ENCODE measurements at regions not wholly inside any gene's neighbourhood (a gene's known extent, or its start where the extent isn't known, plus 50 kb on each side); places are given as distances from the start of the nearest gene placed in this dataset.

- TF ChIP-seq CTCF (conservative IDR thresholded peaks at IDR 0.05; ENCODE audit: low read depth, low read length), result no peak
- Histone ChIP-seq H3K79me2 (ENCODE audit: insufficient read depth, low read depth) (no peaks in the 10 kb centered on the region), H3K36me3 (ENCODE audit: insufficient read depth) (no peaks in the 10 kb centered on the region), H3K27me3 (ENCODE audit: insufficient read depth, low read depth) (no peaks in the 10 kb centered on the region), H3K27ac (no peak overlapping the region), H2AFZ (ENCODE audit: low read depth) (no peak overlapping the region), H3K4me2 (no peak overlapping the region), H3K4me3 (IDR thresholded peaks at IDR 0.05; ENCODE audit: insufficient read depth, low read depth, low read length) (no peak overlapping the region), H3K4me1 (ENCODE audit: low read depth, poor library complexity, severe bottlenecking) (peaks cover 16% of the 10 kb centered on the region), H3K9ac (no peak overlapping the region), H4K20me1 (ENCODE audit: insufficient read depth) (no peaks in the 10 kb centered on the region)
These were observed 84.2 kb upstream of the MDM1 start for GRCh38 chr12:68416350-68416749.

- Histone ChIP-seq H3K79me2 (ENCODE audit: insufficient read depth, low read depth) (no peaks in the 10 kb centered on the region), H3K9ac (no peak overlapping the region), H3K4me3 (IDR thresholded peaks at IDR 0.05; ENCODE audit: insufficient read depth, low read depth, low read length) (no peak overlapping the region), H3K4me2 (no peak overlapping the region), H2AFZ (ENCODE audit: low read depth) (no peak overlapping the region), H3K36me3 (ENCODE audit: insufficient read depth) (no peaks in the 10 kb centered on the region), H3K4me1 (ENCODE audit: low read depth, poor library complexity, severe bottlenecking) (peaks cover 16% of the 10 kb centered on the region), H3K27me3 (ENCODE audit: insufficient read depth, low read depth) (no peaks in the 10 kb centered on the region), H4K20me1 (ENCODE audit: insufficient read depth) (no peaks in the 10 kb centered on the region), H3K27ac (no peak overlapping the region)
- no peak for TF ChIP-seq CTCF (conservative IDR thresholded peaks at IDR 0.05; ENCODE audit: low read depth, low read length)
These were observed 84.7 kb upstream of the MDM1 start for GRCh38 chr12:68416826-68417225.

- no peak overlapping the region for H3K27ac ChIP-seq
These were observed 85.9 kb upstream of the MDM1 start for GRCh38 chr12:68418137-68418460.

GRCh38 chr12:68420225-68421010 lies 88.3 kb upstream of the MDM1 start:
- Histone ChIP-seq H4K20me1 (ENCODE audit: insufficient read depth) (no peaks in the 10 kb centered on the region), H3K79me2 (ENCODE audit: insufficient read depth, low read depth) (no peaks in the 10 kb centered on the region), H3K4me3 (IDR thresholded peaks at IDR 0.05; ENCODE audit: insufficient read depth, low read depth, low read length) (no peak overlapping the region), H3K27ac (no peak overlapping the region), H2AFZ (ENCODE audit: low read depth) (no peak overlapping the region), H3K4me2 (no peak overlapping the region), H3K4me1 (ENCODE audit: low read depth, poor library complexity, severe bottlenecking) (peaks cover 16% of the 10 kb centered on the region), H3K27me3 (ENCODE audit: insufficient read depth, low read depth) (no peaks in the 10 kb centered on the region), H3K9ac (no peak overlapping the region), H3K36me3 (ENCODE audit: insufficient read depth) (no peaks in the 10 kb centered on the region)
- no peak for TF ChIP-seq CTCF (conservative IDR thresholded peaks at IDR 0.05; ENCODE audit: low read depth, low read length)

More at GRCh38 chr12:68418137-68418460, 85.9 kb upstream of the MDM1 start:
- no peak overlapping the region for H3K4me2 ChIP-seq
- H3K36me3 ChIP-seq (ENCODE audit: insufficient read depth), result no peaks in the 10 kb centered on the region
- no peak overlapping the region for H3K9ac ChIP-seq
- no peak overlapping the region for H2AFZ ChIP-seq (ENCODE audit: low read depth)
- H3K27me3 ChIP-seq (ENCODE audit: insufficient read depth, low read depth), result no peaks in the 10 kb centered on the region
- H4K20me1 ChIP-seq (ENCODE audit: insufficient read depth), result no peaks in the 10 kb centered on the region
- no peaks in the 10 kb centered on the region for H3K79me2 ChIP-seq (ENCODE audit: insufficient read depth, low read depth)
- H3K4me3 ChIP-seq (IDR thresholded peaks at IDR 0.05; ENCODE audit: insufficient read depth, low read depth, low read length), result no peak overlapping the region
- peaks cover 16% of the 10 kb centered on the region for H3K4me1 ChIP-seq (ENCODE audit: low read depth, poor library complexity, severe bottlenecking)
- no peak for TF ChIP-seq CTCF (conservative IDR thresholded peaks at IDR 0.05; ENCODE audit: low read depth, low read length)

All from KMS-11 (cell line).